A673 (cell line): ENCODE measurements at regions not wholly inside any gene's neighbourhood (a gene's known extent, or its start where the extent isn't known, plus 50 kb on each side); places are given as distances from the start of the nearest gene placed in this dataset.

ENCODE experiments used
- EZH2 ChIP-seq: fragments of 200-600 bp; sonication (generic); IDR thresholded peaks from 2 replicates; pipeline ENCODE4 v1.6.1; 2017; ENCODE audit warnings: borderline replicate concordance, low read depth, mild to moderate bottlenecking, mixed read lengths, antibody characterized with exemption, low read length; ENCODE audit not compliant: poor library complexity, severe bottlenecking
- TF ChIP-seq, protein P1 (sequence below): fragments of 300-800, 200-600 bp; sonication (generic); conservative IDR thresholded peaks from 2 replicates; pipeline ENCODE4 v1.5.1; 2017; ENCODE audit warnings: low read depth, mild to moderate bottlenecking, antibody characterized with exemption, low read length, moderate library complexity, mixed read lengths

DNA sequence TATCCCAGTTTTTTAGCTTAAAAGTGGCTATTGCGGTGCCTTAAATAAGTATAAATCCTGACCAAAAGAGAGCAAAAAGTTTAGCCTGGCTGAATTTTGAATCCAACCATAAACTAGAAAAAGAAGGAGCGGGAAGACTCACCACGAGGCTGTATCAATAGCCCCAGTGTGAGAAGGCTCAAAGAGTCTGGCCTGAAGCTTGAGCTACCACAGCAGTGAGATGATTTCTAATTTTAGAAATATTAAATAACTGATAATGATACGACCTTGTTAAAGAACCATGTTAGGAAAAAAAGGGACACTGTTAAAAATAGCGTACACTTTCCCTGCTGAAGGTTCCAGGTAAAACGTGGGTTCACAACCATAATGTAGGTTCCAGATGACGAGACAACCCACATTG, 134.1 kb upstream of the ZNF462 start:
- TF ChIP-seq, protein P1, sequence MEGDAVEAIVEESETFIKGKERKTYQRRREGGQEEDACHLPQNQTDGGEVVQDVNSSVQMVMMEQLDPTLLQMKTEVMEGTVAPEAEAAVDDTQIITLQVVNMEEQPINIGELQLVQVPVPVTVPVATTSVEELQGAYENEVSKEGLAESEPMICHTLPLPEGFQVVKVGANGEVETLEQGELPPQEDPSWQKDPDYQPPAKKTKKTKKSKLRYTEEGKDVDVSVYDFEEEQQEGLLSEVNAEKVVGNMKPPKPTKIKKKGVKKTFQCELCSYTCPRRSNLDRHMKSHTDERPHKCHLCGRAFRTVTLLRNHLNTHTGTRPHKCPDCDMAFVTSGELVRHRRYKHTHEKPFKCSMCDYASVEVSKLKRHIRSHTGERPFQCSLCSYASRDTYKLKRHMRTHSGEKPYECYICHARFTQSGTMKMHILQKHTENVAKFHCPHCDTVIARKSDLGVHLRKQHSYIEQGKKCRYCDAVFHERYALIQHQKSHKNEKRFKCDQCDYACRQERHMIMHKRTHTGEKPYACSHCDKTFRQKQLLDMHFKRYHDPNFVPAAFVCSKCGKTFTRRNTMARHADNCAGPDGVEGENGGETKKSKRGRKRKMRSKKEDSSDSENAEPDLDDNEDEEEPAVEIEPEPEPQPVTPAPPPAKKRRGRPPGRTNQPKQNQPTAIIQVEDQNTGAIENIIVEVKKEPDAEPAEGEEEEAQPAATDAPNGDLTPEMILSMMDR, result no peak
- TF ChIP-seq EZH2, result no peak
